ENCODE measurements at regions not wholly inside any gene's neighbourhood (a gene's known extent, or its start where the extent isn't known, plus 50 kb on each side); places are given as distances from the start of the nearest gene placed in this dataset.

DNA sequence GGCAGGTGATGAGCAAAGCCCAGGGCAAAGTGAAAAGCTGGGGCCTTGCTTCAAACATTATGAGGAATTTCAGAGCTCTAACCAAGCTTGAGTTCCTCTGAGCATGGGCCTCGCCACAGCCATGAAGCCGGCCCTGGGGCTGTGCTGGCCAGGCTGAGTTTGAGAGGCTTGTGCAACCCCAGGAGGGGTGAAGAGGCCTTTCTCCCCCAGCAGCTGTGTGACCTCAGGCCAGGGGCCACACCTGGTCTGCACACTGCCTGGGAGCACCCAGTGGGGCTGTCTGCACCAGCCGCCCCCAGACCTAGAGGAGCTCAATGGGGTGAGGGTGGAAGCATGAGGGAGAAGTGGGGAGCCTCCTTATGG is 204.9 kb upstream of the C14orf180 start:
- H3K4me3 ChIP-seq, result no peak overlapping the region
- H3K4me1 ChIP-seq (ENCODE audit: low read depth), result no peaks in the 10 kb centered on the region
- H3K9me3 ChIP-seq, result no peaks in the 10 kb centered on the region
- DNase-seq, result peak in 1 of 3 donors; percentile 16
- TF ChIP-seq, protein P1, sequence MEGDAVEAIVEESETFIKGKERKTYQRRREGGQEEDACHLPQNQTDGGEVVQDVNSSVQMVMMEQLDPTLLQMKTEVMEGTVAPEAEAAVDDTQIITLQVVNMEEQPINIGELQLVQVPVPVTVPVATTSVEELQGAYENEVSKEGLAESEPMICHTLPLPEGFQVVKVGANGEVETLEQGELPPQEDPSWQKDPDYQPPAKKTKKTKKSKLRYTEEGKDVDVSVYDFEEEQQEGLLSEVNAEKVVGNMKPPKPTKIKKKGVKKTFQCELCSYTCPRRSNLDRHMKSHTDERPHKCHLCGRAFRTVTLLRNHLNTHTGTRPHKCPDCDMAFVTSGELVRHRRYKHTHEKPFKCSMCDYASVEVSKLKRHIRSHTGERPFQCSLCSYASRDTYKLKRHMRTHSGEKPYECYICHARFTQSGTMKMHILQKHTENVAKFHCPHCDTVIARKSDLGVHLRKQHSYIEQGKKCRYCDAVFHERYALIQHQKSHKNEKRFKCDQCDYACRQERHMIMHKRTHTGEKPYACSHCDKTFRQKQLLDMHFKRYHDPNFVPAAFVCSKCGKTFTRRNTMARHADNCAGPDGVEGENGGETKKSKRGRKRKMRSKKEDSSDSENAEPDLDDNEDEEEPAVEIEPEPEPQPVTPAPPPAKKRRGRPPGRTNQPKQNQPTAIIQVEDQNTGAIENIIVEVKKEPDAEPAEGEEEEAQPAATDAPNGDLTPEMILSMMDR (IDR thresholded peaks at IDR 0.05), result no peak
- H3K36me3 ChIP-seq (ENCODE audit: low read depth), result no peaks in the 10 kb centered on the region
- intact Hi-C loops (cut with DNase I, micrococcal nuclease), result no loop called here
- ATAC-seq, result no peak

DNA sequence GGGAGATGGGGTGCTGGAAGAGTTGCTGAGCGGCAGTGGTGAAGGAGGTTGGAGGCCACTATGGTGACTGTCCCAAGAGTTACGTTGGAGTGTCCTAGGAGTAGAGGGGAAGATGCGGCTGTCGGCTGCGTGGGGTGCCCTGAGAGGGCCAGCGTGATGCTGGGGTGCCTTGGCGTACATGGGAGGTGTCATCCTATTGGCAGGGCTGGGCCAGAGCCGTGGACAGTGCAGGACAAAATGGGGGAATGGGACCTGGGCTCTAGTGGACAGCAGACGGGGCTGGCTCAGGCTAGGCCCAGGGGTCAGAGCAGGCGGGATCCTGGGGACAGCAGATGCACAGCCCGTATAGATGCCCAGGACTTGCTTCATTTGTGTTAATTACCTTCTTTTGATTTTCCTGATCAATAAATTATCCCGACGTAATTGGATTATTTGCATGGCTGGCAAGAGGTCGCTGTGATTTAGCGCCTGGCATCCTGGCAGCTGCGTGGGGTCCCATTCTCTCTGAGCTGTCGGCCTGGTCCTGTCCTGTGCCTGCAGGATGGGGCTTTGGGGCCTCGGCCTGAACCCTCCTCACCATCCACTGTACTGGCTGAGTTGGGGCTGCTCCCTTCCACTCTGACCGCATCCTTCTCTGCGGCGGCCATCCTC is 203.9 kb upstream of the C14orf180 start:
- Histone ChIP-seq H3K4me3 (no peak overlapping the region), H3K9me3 (peaks cover 2% of the 10 kb centered on the region), H3K36me3 (ENCODE audit: low read depth) (no peaks in the 10 kb centered on the region), H3K4me1 (ENCODE audit: low read depth) (no peaks in the 10 kb centered on the region)
- intact Hi-C loops (cut with DNase I, micrococcal nuclease), result no loop called here
- ATAC-seq (no peak), DNase-seq (peak in 1 of 3 donors; percentile 29)
- TF ChIP-seq, protein P1 (IDR thresholded peaks at IDR 0.05), result no peak

DNA sequence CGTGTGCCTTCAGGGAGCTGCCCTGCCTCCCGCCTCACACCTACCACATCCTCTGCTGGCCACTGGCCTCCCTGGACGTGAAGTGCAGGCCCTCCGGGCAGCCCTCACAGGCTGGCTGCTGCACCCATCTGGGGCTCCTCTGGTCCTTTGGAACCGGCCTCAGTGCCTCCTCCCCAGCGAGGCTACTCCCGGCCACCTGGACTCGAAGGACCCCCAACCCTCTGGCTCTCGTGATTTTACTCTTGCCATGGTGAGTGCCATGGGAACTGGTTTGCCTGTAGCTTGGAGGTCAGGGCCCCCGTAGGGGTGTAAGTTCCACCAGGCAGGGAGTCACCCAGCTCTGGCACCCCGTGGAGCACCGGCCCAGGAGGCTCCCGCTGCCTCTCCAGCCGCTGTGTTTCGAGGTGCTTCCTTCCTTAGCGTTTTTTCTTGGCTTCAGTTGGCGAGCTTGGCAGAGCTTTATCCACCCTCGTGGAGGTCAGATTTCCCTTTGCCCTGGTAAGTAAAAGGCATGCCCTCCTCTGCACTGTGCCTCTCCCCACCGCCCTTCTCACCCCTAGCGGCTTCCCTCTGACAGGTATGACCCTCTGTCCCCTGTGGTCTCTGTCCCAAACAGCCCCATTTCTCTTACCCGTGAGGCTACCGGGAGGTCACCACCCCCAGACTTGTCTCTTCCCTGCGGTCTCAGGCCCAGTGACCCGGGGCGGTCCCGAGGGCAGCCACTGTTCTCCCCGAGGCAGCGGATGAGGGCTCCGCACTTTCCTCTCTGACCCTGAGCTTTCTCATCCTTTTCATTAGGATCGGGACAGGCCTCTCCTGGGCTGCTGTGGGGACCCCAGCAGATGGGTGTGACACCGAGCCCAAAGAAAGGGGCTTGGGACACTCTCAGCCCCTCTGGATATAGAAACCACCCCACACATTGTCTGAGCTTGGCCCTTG is 203.1 kb upstream of the C14orf180 start:
- TF ChIP-seq, protein P1 (IDR thresholded peaks at IDR 0.05), result no peak
- H3K9me3 ChIP-seq, result peaks cover 3% of the 10 kb centered on the region
- no peaks in the 10 kb centered on the region for H3K4me1 ChIP-seq (ENCODE audit: low read depth)
- intact Hi-C loops (cut with DNase I, micrococcal nuclease), result no loop called here
- no peaks in the 10 kb centered on the region for H3K36me3 ChIP-seq (ENCODE audit: low read depth)
- ATAC-seq (no peak), DNase-seq (peak in 1 of 3 donors; percentile 22)
- no peak overlapping the region for H3K4me3 ChIP-seq

DNA sequence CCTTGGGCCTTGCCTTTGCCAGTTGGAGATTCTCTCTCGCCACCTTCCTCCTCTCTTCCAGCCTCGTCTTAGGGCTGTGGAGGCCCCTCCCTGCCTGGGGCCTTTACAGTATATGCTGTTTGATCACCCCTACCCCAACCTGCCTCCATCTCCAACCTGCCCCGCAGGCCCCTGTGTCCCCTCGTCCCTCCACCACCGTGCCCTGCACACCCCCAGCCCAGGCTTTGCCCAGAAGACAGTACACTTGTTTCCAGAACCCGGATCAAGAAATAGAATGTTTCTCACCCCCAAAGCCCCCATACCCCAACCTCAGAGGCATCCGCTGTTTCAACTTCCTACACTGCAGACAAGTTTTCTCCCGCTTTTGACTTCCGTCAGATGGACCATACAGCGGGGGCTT is 202.3 kb upstream of the C14orf180 start:
- intact Hi-C loops (cut with DNase I, micrococcal nuclease), result no loop called here
- DNase-seq (no peak), ATAC-seq (no peak)
- no peaks in the 10 kb centered on the region for H3K4me1 ChIP-seq (ENCODE audit: low read depth)
- H3K4me3 ChIP-seq, result no peak overlapping the region
- TF ChIP-seq, protein P1 (IDR thresholded peaks at IDR 0.05), result no peak
- no peaks in the 10 kb centered on the region for H3K36me3 ChIP-seq (ENCODE audit: low read depth)
- H3K9me3 ChIP-seq, result peaks cover 3% of the 10 kb centered on the region

DNA sequence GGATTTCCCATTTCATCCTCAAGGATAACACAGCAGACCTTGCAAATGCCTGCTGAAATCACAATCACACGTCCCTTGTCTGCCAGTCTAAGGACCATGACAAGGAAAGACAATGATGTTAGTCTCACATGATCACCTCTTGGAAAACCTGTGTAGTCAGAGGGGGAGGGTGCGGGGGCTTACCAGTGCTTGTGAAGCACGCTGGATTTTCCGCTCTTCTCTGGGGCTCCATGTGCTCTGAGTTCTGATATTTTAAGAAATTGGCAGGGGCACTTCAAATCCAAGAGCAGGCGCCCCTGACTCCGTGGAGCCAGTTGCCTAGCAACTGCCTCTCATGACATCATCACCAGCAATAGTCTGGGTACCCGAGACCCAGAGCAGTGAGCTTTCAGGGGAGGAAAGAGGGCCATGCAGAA is 200.9 kb upstream of the C14orf180 start:
- no peaks in the 10 kb centered on the region for H3K36me3 ChIP-seq (ENCODE audit: low read depth)
- H3K4me3 ChIP-seq, result no peak overlapping the region
- DNase-seq, result no peak
- intact Hi-C loops (cut with DNase I, micrococcal nuclease), result no loop called here
- peaks cover 3% of the 10 kb centered on the region for H3K9me3 ChIP-seq
- no peak for ATAC-seq
- H3K4me1 ChIP-seq (ENCODE audit: low read depth), result no peaks in the 10 kb centered on the region
- TF ChIP-seq, protein P1 (IDR thresholded peaks at IDR 0.05), result no peak

Data from mucosa of descending colon (tissue), 3 donors.